ENCODE measurements at regions not wholly inside any gene's neighbourhood (a gene's known extent, or its start where the extent isn't known, plus 50 kb on each side); places are given as distances from the start of the nearest gene placed in this dataset.

- H4K91ac ChIP-seq (replicated peaks; ENCODE audit: insufficient read length, low read length) = no peak overlapping the region
- H4K20me1 ChIP-seq (replicated peaks in 1 of 2; ENCODE audit: control insufficient read depth in 1 of 2, insufficient read depth in 2 of 2, low read length in 2 of 2) = no peaks in the 10 kb centered on the region
- no peak overlapping the region for H3K4me3 ChIP-seq (ENCODE audit: extremely low read depth in 1 of 4, insufficient read depth in 2 of 4, low read depth in 3 of 4, low read length in 4 of 4)
- no peak overlapping the region for H2AFZ ChIP-seq (ENCODE audit: low read length)
- no peak overlapping the region for H2BK120ac ChIP-seq (replicated peaks; ENCODE audit: low read depth, low read length)
- WGBS, 2 experiments (ENCODE audit: extremely low coverage in 1 of 2, insufficient coverage in 1 of 2, insufficient read length in 1 of 2, insufficient replicate concordance in 2 of 2, low coverage in 1 of 2, low lambda C conversion rate in 2 of 2, missing lambda C conversion rate in 1 of 2) = 94% methylated on average over 3 of the region's 3 CpGs; no CpG with 5 or more reads in 1 of the 2 experiments
- POLR2A ChIA-PET (ENCODE audit: partially characterized antibody) = no interaction called here
- H3K23me2 ChIP-seq (ENCODE audit: low read depth, low read length) = no peaks in the 10 kb centered on the region
- no peaks in the 10 kb centered on the region for H3K36me3 ChIP-seq (ENCODE audit: control insufficient read depth in 2 of 4, insufficient read depth in 4 of 4, low read length in 3 of 4)
- no peak overlapping the region for H3K4ac ChIP-seq (replicated peaks; ENCODE audit: insufficient read length, low read depth, low read length)
- H3K56ac ChIP-seq (replicated peaks; ENCODE audit: insufficient read length, low read depth, low read length) = no peak overlapping the region
- no peak overlapping the region for H4K8ac ChIP-seq (ENCODE audit: extremely low read depth, insufficient read depth, low read length)
- DNase-seq (ENCODE audit: low read depth in 1 of 2, low spot score in 2 of 2) = no peak
- no peak overlapping the region for H3K27ac ChIP-seq (ENCODE audit: low read depth, low read length)
- no peak overlapping the region for H4K5ac ChIP-seq (ENCODE audit: insufficient read length, low read depth, low read length)
- H3K23ac ChIP-seq (ENCODE audit: insufficient read length) = no peak overlapping the region
- no peak overlapping the region for H3K4me2 ChIP-seq (ENCODE audit: insufficient read depth in 1 of 2, low read depth in 2 of 2, low read length in 2 of 2)
- TF ChIP-seq CTBP2 (IDR thresholded peaks at IDR 0.05; ENCODE audit: borderline replicate concordance, insufficient read depth, insufficient read length, low read length) = no peak
- TF ChIP-seq SIX5 (IDR thresholded peaks at IDR 0.05; ENCODE audit: low read depth, low read length) = no peak
- TF ChIP-seq GABPA (IDR thresholded peaks at IDR 0.05; ENCODE audit: borderline replicate concordance, insufficient read depth, low read length) = no peak
- TF ChIP-seq SUZ12 (IDR thresholded peaks at IDR 0.05; ENCODE audit: low read length) = no peak
- no peak for TF ChIP-seq KDM4A (IDR thresholded peaks at IDR 0.05; ENCODE audit: low read depth, low read length, severe bottlenecking)
- no peaks in the 10 kb centered on the region for H3K79me1 ChIP-seq (ENCODE audit: low read depth, low read length)
- no peaks in the 10 kb centered on the region for H3K27me3 ChIP-seq (replicated peaks in 1 of 4; ENCODE audit: control insufficient read depth in 3 of 4, extremely low read depth in 1 of 4, insufficient read depth in 3 of 4, low read length in 3 of 4)
- no peak overlapping the region for H2BK12ac ChIP-seq (ENCODE audit: low read depth, low read length)
- no peak overlapping the region for H2BK5ac ChIP-seq (ENCODE audit: low read depth, low read length)
- H3K9ac ChIP-seq (replicated peaks in 1 of 4; ENCODE audit: extremely low read depth in 1 of 4, low read depth in 3 of 4, low read length in 3 of 4) = no peak overlapping the region
- H2AK5ac ChIP-seq (ENCODE audit: low read depth, low read length) = no peak overlapping the region
- H3K9me3 ChIP-seq (ENCODE audit: insufficient read depth in 2 of 2, low read depth in 1 of 2, low read length in 1 of 2) = no peaks in the 10 kb centered on the region
- no peak overlapping the region for H2BK20ac ChIP-seq (ENCODE audit: low read length)
- no peak overlapping the region for H2BK15ac ChIP-seq (ENCODE audit: low read length)
- H3K18ac ChIP-seq (ENCODE audit: extremely low read depth, low read length) = no peak overlapping the region
- FAIRE-seq = no peak
- no peaks in the 10 kb centered on the region for H3K79me2 ChIP-seq (ENCODE audit: control insufficient read depth in 1 of 2, insufficient read depth in 2 of 2, low read length in 2 of 2)
- no peaks in the 10 kb centered on the region for H3K4me1 ChIP-seq (replicated peaks in 1 of 4; ENCODE audit: control insufficient read depth in 3 of 4, insufficient read depth in 4 of 4, low read length in 3 of 4)
- CTCF ChIA-PET (ENCODE audit: partially characterized antibody) = interaction anchor here (1.1 kb wide), 1 partner anchor 11 kb away, joined by 6 read pairs; no protein-coding TSS in a partner anchor
- no peak overlapping the region for H3K14ac ChIP-seq (ENCODE audit: insufficient read length)
Measured at GRCh38 chr4:29900336-29900735, 819.8 kb upstream of the PCDH7 start.
